Mesothelial cell of epicardium (in vitro differentiated cells): ENCODE measurements at regions not wholly inside any gene's neighbourhood (a gene's known extent, or its start where the extent isn't known, plus 50 kb on each side); places are given as distances from the start of the nearest gene placed in this dataset.
"Not testable (repeated sequence)": the region's sequence is repeated elsewhere in the genome, so short reads cannot be mapped to it uniquely, and the experiment has no call there.

Source experiments
- DNase-seq, 2 experiments: peaks; one replicate each; pipeline ENCODE4 v3.0.0; 2021; ENCODE audit warnings: low spot score in 2 of 2; ENCODE audit not compliant: unreplicated experiment in 2 of 2
- H3K27ac Mint-ChIP-seq: 2 replicates; pipeline ENCODE4 v1.8.0; 2021; ENCODE audit warnings: mixed read lengths
- H3K27me3 Mint-ChIP-seq: 2 replicates; pipeline ENCODE4 v1.8.0; 2021; ENCODE audit warnings: low read depth, mixed read lengths
- H3K36me3 Mint-ChIP-seq: 2 replicates; pipeline ENCODE4 v1.8.0; 2021; ENCODE audit warnings: mixed read lengths
- H3K4me1 Mint-ChIP-seq: 2 replicates; pipeline ENCODE4 v1.8.0; 2021; ENCODE audit warnings: mixed read lengths
- H3K4me3 Mint-ChIP-seq: 2 replicates; pipeline ENCODE4 v1.8.0; 2021; ENCODE audit warnings: mild to moderate bottlenecking, moderate library complexity, mixed read lengths
- H3K9me3 Mint-ChIP-seq: 2 replicates; pipeline ENCODE4 v1.8.0; 2021; ENCODE audit warnings: mixed read lengths
- CTCF ChIP-seq: fragments of 200-600 bp; sonication (generic); IDR thresholded peaks from one replicate; pipeline ENCODE4 v1.5.0; 2021; ENCODE audit warnings: antibody characterized with exemption; ENCODE audit not compliant: unreplicated experiment

- TF ChIP-seq CTCF: no peak
- H3K27ac Mint-ChIP-seq: peak overlapping the region; percentile 88
- no peak for DNase-seq
- no peak overlapping the region for H3K4me3 Mint-ChIP-seq
- H3K4me1 Mint-ChIP-seq: peaks cover 21% of the 10 kb centered on the region
- no peaks in the 10 kb centered on the region for H3K27me3 Mint-ChIP-seq
- H3K9me3 Mint-ChIP-seq: peaks cover 6% of the 10 kb centered on the region
- no peaks in the 10 kb centered on the region for H3K36me3 Mint-ChIP-seq
Measured at GRCh38 chr5:82719368-82719767, 357.8 kb downstream of the TMEM167A start.

GRCh38 chr5:82717738-82718137, 359.5 kb downstream of the TMEM167A start:
- Mint-ChIP-seq H3K27ac (no peak overlapping the region), H3K4me3 (no peak overlapping the region), H3K36me3 (no peaks in the 10 kb centered on the region), H3K9me3 (peaks cover 6% of the 10 kb centered on the region), H3K27me3 (no peaks in the 10 kb centered on the region), H3K4me1 (peaks cover 21% of the 10 kb centered on the region)
- no peak for TF ChIP-seq CTCF
- DNase-seq: no peak

- H3K27me3 Mint-ChIP-seq, H3K9me3 Mint-ChIP-seq, H3K4me1 Mint-ChIP-seq, H3K36me3 Mint-ChIP-seq, H3K4me3 Mint-ChIP-seq, H3K27ac Mint-ChIP-seq, DNase-seq: not testable (repeated sequence)
Measured at GRCh38 chr5:82714732-82715131, 362.5 kb downstream of the TMEM167A start.

GRCh38 chr5:82713811-82714210, 363.4 kb downstream of the TMEM167A start:
- no peak for DNase-seq
- Mint-ChIP-seq H3K4me1 (peaks cover 5% of the 10 kb centered on the region), H3K27me3 (no peaks in the 10 kb centered on the region), H3K27ac (no peak overlapping the region), H3K9me3 (peaks cover 3% of the 10 kb centered on the region), H3K36me3 (no peaks in the 10 kb centered on the region), H3K4me3 (no peak overlapping the region)
- TF ChIP-seq CTCF: no peak

GRCh38 chr5:82707741-82708140, 369.5 kb downstream of the TMEM167A start:
- DNase-seq: no peak
- Mint-ChIP-seq H3K4me1 (peaks cover 6% of the 10 kb centered on the region), H3K36me3 (no peaks in the 10 kb centered on the region), H3K27ac (peak overlapping the region; percentile 61), H3K9me3 (peaks cover 6% of the 10 kb centered on the region), H3K4me3 (no peak overlapping the region), H3K27me3 (no peaks in the 10 kb centered on the region)
- TF ChIP-seq CTCF: no peak

GRCh38 chr5:82704381-82704780, 372.8 kb downstream of the TMEM167A start:
- DNase-seq: no peak
- no peak overlapping the region for H3K4me3 Mint-ChIP-seq
- no peaks in the 10 kb centered on the region for H3K27me3 Mint-ChIP-seq
- H3K4me1 Mint-ChIP-seq: peaks cover 8% of the 10 kb centered on the region
- no peak overlapping the region for H3K27ac Mint-ChIP-seq
- peaks cover 6% of the 10 kb centered on the region for H3K9me3 Mint-ChIP-seq
- no peaks in the 10 kb centered on the region for H3K36me3 Mint-ChIP-seq
- no peak for TF ChIP-seq CTCF
